HG02571 (cell line): ENCODE measurements at regions not wholly inside any gene's neighbourhood (a gene's known extent, or its start where the extent isn't known, plus 50 kb on each side); places are given as distances from the start of the nearest gene placed in this dataset.
"Not testable (repeated sequence)": the region's sequence is repeated elsewhere in the genome, so short reads cannot be mapped to it uniquely, and the experiment has no call there.

Source experiments
- ATAC-seq: cut with Tn5 transposase; IDR thresholded peaks from one replicate; pipeline ENCODE4 v1.9.1; 2021; ENCODE audit warnings: mild to moderate bottlenecking, moderate library complexity; ENCODE audit not compliant: unreplicated experiment

DNA sequence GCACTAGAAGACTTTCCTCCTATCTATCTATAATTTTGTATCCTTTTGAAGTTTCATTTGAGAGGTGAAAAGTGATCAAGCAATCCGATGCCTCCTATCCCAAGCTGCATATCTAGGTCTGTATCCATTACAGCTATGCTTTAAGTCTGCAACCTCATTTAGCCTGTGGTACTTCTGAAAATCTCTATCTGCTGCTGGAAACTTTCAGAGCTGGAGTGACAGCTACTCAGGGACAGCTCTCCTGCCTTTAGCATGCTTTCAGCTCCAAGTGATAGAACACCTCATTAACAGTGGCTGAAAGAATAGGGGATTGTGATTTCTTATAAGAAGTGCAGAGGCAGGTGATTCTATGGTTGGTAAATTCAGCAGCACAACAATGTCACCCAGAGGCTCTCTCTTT lies 1153.5 kb downstream of the AACS start:
- ATAC-seq: no peak

DNA sequence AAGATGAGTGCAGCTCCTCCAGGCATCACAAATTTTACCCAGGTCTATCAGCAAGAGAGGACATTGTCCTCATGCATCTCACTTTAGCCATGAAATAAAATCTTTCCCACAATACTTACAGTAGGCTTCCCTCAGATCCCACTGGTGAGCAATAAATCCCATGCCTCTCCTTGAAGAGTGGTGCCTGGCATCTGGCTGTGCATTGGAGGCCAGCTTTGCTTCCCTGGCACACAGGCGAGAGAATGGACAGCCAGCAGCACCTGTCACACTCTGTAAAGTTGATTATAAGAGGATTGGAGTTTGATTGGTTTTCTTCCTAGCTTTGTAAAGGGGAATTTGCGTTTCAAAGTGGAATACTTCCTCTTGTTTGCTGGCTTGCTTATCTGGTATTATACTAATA lies 1153.9 kb downstream of the AACS start:
- no peak for ATAC-seq

DNA sequence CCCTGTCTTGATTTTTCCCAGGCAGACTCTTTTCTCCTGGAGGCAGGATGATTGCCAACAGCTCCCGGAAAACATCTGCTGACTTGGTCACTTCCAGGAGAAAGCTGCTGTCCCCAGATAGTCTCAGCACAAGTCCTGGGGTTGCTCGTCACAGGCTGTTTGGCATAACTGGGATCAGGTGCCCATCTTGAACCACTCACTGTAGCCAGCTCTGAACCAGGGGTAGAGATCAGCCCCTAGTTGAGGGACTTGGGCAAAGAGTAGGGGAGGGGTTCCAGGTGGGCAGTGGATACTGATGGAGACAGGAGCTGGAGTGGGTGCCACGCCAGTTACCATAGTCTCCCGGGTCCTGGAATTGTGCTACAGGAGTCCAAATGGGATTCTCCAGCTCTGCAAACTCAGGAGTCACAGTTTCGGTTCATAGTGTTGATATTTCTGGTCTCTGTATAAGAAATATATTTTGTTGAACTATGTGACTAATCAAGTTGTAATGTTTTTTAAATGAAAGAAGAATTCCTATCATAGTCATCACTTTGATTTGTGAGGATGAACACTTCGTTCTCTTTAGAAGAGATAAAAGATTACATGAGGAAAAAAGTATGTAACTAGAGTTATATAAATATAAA lies 1154.5 kb downstream of the AACS start:
- no peak for ATAC-seq

DNA sequence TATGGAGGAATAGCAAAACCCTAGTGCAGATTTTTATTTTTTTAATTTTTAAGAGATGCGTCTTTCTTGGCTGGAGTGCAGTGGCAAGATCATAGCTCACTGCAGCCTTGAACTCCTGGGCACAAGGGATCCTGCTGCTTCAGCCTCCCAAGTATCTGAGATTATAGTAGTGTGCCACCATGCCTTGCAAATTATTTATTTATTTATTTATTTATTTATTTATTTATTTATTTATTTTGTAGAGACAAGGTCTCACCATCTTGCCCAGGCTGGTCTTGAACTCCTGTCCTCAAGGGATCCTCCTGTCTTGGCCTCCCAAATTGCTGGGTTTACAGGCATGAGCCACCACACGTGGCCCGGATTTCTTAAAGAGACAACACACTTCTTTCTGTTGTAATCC lies 1158.8 kb downstream of the AACS start:
- no peak for ATAC-seq

DNA sequence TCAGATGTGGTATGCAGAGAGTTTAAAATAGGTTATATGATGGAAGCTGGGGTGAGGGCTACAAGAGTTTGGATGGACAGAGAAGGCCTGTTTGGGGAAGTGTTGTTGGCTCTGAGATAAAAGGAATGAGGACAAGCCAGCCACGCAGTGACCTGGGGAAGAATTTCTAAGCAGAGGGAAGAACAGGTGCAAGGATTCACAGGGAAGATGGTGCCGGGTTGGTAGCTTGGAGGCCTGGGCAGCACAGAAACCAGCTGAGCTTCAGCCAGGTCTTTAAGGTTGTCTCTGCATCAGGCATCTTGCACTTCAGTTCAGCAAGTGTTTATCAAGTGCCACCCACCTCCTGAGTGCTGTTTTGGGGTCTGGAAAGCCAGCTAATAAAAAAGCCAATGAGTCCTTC lies 1163.7 kb downstream of the AACS start:
- ATAC-seq: no peak

DNA sequence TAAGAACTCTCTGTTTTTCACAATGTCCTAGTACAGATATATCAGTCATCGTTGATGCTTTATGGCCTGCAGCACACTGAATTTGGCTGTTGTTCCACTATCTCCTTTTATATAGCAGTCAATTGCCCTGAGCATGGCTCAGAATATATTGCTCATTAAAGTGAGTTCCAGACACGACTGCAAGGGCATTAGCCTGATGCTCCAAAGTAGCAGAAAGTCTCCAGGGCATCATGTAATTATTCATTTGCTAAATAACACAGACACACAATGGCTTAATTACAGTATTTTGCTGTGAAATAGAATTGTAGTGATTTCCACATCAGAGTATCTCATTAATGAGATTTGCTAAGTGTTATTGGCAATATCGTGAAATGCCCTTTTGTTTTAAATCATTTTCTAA lies 1167.5 kb downstream of the AACS start:
- no peak for ATAC-seq

DNA sequence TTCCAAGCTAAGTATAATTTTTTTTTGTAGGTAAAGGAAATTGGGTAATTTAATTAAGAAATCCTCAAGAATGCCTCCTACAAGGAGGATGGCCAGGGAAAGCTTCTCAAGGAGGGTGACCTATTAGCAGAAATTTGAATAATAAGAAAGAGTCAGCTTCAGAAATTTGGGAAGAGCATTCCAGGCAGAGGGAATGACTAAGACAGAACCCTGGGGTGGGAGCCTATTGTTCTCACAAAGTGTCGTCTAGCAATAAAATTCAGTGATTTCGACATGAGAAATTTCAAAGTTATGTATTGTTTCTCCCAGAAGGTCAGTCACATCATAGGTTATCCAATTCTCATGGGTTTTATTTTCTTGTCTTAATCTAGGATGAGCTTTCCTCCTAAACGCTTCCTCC lies 1168.4 kb downstream of the AACS start:
- ATAC-seq: no peak

DNA sequence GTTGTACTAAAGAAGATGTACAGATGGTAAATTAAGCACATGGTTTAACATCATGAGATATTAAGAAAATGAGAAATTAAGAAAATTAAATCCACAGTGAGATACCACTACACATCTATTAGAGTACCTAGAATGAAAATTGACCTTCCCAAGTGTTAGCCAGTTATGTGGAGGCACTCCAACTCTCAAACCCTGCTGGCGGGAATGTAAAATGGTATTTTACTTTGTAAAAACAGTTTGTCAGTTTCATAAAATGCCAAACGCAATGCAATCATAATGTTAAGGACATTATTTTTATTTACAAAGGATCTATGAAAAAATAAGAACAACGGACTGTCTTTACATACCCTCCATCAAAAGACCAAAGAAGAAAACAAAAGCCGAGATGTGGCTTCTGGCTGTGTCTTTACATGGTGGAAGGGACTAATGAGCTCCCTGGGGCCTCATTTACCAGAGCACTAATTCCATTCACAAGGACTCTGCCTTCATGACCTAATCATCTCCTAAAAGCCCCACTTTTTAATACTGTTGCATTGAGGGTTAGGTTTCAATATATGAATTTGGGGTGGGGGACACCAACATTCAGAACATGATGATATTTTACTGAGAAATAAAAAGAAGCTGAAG lies 1178.7 kb downstream of the AACS start:
- ATAC-seq: no peak

DNA sequence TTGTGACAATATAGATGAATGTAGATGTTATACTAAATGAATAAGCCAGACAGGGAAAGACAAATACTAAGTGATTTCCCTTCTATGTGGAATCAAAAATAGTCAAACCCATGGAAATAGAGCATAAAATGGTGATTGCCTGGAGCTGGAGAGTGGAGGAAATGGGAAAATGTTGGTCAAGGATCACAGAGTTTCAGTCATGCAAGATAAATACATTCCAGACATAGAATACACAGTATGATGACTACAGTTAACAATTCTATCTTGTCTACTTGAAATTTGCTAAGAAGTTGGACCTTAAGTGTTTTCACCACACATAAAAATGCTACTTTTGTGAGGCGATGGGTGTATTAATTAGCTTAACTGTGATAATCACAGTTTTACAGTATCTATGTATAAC lies 1182.7 kb downstream of the AACS start:
- no peak for ATAC-seq

DNA sequence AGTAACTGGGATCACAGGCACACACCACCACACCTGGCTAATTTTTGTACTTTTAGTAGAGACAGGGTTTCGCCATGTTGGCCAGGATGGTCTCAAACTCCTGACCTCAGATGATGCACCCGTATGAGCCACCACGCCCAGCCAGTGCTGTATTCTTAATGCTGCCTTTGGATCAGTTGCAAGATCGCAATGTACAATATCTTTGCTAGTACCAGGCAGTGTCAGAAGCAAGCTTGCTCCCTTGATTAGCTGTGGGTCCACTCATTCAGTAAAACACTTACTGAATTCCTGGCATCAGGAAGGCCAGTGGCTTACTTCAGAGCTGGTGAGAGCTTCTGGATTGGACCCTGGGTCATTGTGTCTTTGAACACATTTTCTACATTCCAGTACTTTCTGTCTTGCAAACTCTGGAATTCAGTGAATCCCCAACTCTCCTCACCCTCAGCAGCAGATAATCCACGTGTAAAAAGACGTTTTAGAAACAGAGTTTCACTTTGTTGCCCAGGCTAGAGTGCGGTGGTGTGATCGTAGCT lies 1183.7 kb downstream of the AACS start:
- no peak for ATAC-seq

DNA sequence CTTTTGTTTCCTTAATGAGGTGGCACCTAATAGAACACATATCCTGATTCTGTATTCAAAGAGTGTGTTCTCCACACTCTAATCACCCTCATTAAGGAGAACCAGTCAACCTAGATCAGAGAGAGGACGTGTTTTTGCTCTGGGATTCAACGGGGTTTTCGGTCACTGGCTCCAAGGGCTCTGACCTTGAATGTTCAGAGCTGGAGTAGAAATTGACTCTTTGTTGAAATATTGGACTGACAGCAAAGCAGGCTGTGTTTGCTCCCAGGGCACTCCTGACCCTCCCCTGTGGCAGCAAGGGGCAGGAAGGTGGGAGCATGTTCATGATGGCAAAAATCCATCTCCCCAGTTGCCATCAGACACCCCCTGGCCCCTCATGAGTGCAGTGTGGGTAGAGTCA lies 1193.0 kb downstream of the AACS start:
- ATAC-seq: no peak

DNA sequence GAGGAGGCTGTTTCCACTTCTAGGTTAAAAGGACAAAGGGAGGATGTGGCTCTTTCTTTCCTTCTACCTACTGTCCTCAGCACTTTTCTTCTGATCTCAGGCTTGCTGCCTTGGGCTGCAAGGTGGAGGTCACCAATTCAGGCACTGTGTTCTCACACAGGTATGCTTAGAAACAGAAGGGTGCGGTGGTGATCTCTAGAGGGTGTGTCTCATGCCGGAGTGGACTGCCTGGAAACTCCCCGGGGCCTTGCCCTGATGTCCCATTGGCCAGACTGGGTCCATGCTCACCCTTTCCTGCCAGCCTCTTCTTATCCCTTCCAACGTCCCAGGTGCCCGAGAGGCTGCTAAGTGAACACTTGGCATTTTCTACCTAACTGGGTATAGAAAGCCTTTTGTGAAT lies 1197.6 kb downstream of the AACS start:
- no peak for ATAC-seq

DNA sequence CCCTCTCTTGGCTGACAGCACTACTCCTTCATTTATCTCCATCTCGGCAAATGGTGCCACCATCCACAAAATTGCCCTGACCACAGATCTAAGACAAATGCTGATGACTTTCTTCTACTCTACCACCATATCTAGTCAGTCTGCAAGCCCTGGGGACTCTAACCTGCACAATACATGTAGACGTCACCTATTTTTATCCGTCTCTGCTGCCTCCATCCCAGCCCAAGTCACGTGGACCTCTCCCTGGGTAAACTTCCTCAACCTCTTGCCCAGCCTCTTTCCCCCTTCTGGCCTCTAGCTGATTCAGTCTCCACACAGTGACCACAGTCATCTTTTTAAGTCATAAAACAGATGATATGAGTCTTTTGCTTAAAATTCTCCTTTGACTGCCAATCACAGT lies 1203.0 kb downstream of the AACS start:
- ATAC-seq: no peak

DNA sequence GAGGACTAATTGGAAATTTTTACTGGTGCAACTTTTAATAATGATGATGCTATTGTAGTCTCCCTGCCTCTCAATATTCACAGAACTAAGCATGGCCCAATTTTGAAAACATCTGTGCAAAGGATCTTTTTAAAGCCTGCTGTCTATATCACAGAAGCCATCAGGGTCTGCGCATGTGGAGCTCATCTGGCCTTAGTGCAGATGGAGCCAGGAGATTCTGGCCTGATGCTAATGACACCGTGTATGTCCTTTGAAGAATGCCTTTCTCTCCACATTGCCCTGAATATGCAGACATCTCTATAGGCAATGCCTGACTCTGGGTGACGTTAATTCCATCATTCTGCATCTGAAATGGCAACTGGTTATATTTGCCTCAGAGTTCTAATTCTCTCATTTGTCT lies 1205.9 kb downstream of the AACS start:
- no peak for ATAC-seq

DNA sequence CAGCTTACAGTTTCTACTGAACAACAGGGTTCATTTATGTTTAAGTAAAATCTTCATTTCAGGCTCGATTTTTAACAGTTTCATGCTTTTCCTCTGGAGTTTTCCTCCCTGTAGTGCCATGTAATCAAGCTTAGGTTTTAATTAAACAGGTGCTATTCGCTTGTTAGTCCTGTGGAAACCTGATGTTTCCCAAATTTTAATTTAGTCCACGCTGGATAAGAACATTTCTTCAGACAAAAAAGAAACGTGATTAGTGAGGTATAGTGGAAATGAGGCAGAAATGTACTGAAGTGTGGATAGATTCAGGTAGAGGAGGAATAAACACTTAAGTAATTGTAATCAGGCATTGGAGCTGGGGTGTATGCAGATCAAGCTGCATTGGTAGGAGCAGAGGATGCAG lies 1217.5 kb downstream of the AACS start:
- ATAC-seq: no peak

DNA sequence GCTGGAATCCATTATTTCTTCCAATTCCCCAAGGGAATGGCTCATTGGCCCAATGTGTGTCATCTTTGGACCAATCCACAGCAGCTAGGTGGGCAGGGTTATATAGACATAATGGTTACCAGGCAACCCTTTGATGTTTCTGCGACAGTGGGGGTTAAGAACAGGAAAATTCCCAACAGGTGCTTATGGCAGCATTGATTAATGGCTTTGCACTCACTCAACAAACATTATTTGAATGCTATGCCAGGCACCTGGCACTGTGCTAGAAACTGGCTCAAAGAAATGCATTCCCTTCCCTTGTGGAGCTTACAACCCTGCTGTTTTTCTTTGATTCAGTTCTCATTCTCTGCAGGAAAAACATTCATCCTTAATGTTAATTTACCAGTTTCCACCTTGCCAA lies 1221.0 kb downstream of the AACS start:
- ATAC-seq: no peak

DNA sequence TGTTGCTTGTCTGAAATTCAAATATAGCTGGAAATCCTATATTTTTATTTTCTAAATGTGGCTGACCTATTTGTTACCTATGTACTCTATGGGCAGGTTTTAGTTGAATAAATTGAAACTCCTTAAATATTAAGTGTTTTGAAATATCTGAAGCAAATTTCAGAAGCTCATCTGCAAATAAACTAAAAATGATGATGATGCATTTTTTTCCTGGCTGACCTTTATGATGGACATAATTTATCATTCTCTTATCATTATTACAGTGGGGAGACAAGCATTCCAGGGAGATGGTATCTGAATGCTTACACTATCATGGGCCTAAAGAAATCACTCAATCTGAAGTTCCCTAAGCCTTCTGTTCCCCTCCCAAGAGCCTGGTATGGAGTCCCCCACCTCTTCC lies 1225.2 kb downstream of the AACS start:
- ATAC-seq: no peak

DNA sequence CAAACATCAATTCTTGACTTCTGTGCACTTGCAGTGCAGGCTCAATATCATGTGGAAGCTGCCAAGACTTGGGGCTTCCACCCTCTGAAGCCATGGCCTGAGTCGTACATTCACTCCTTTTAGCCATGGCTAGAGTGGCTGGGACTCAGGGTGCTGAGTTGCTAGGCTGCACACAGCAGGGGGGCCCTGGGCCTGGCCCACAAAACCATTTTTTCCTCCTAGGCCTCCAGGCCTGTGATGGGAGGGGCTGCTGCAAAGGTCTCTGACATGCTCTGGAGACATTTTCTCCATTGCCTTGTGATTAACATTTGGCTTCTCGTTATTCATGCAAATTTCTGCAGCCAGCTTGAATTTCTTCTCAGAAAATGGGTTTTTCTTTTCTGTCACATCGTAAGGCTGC lies 1226.8 kb downstream of the AACS start:
- ATAC-seq: not testable (repeated sequence)

DNA sequence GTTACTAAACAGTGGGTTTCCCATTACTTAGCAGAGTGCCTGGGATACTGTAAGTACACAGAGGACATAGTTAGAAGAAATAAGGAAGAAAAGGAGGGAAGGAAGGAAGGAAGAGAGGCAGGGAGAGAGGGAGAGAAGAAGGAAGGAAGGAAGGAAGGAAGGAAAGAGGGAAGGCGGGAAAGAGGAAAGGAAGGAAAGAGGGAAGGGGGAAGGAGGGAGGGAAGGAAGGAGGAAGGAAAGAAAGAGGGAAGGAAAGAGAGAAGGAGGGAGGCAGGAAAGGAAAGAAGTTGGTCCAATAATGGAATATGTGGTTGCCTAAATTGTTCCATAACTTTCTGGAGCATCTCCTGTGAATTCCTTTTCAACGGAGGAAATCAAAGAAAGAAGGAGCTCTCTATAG lies 1230.4 kb downstream of the AACS start:
- ATAC-seq: no peak

DNA sequence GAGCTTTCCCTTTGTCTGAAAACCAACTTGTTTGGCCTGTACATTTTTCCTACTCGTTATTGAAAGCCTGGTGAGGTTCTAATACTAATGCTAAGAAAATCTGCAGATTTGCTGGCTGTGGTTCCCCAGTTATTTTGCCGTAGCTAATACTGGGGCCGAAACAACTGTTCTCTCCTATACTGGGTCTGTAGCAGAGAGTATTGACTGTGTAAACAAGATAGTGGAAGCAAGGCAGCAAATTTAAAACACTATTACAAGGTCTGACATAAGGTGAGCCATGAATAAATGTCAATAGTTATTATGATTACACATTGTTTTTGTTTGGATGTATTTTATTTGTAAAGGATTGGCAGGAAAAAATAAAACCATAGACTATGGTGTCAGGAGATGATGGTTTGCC lies 1244.0 kb downstream of the AACS start:
- ATAC-seq: no peak

DNA sequence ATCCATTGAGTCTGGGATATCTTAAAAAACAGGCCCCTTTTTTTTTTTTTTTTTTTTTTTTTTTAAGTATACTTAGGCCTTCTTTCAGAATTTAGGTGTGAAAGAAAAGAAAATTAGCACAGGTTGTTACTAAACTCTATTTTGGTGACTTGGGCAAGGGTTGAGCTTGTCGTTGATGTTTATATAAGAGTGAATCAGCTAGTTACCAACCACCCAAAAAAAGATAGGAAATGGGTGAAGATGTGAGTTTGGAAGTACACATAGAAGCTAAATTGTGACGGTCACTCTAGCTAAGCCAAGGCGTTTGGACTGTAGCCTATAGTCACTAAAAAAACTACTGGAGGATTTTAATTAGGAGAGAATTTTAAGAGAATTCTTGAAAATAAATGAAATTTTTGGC lies 1247.2 kb downstream of the AACS start:
- no peak for ATAC-seq

DNA sequence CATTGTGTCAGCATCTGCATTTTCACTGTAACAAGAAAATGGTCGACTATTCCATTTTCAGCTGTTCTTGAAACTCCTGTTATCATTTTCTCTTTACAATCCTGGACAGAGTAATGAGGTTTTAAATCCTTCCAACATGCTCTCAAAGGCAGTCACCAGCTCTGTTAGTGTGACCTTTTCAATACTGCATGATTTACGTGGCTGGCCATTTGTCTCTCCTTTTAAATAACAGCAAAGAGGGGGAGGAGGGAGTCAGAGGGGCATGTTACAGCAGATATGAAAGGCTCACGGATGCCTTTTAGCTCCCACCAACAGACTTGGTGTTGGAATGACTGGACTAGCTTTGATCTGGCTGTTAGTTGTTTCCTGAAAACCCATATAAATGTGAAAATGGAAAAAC lies 1251.2 kb downstream of the AACS start:
- no peak for ATAC-seq
